ENCODE measurements at regions not wholly inside any gene's neighbourhood (a gene's known extent, or its start where the extent isn't known, plus 50 kb on each side); places are given as distances from the start of the nearest gene placed in this dataset.
A peak's percentile ranks its signal among the peaks of the same experiment; 100 is the strongest.

GRCh38 chr11:16685914-16686313 lies 52.5 kb upstream of the C11orf58 start:
- DNase-seq: no peak

DNA sequence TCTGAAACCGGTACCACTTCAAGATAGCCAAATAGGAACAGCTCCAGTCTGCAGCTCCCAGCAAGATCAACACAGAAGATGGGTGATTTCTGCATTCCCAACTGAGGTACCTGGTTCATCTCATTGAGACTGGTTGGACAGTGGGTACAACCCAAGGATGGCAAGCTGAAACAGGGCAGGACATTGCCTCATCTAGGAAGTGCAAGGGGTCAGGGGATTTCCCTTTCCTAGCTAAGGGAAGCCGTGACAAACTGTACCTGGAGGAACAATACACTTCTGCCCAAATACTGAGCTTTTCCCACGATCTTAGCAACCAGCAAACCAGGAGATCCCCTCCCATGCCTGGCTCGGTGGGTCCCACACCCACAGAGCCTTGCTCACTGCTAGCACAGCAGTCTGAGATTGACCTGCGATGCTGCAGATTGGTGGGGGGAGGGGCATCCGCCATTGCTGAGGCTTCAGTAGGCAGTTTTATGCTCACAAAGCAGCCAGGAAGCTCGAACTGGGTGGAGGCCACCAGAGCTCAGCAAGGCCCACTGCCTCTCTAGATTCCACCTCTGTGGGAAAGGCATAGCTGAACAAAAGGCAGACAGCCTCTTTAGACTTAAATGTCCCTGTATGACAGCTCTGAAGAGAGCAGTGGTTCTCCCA lies 59.9 kb upstream of the C11orf58 start:
- DNase-seq: no peak

DNA sequence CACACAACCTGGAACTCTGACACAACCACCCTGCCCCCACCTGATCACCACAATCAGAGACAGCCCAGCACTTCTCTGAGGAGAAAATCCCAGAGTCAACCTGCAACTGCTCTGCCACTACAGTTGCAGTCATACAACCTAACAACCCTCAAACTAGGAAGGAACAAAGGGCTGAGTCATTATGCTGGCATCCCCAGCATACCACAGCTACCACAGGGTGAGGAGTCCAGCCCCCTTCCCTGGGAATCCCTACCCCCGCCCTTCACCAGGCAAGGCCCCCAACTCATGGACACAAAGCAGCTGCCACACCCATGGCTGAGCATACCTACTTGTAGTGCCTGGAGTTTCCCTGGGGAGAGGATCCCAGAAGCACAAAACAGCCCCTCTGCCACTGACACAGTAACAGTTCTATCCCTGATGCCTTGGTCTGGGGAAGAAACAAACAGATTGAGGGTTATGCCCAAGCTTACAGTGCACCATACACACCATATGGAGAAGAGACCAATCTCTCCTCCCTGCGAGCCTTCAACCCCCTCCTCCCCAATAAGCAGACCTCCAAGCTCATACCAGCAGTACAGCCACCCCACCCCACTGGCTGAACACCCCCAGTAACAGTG lies 68.5 kb upstream of the C11orf58 start:
- DNase-seq: no peak

DNA sequence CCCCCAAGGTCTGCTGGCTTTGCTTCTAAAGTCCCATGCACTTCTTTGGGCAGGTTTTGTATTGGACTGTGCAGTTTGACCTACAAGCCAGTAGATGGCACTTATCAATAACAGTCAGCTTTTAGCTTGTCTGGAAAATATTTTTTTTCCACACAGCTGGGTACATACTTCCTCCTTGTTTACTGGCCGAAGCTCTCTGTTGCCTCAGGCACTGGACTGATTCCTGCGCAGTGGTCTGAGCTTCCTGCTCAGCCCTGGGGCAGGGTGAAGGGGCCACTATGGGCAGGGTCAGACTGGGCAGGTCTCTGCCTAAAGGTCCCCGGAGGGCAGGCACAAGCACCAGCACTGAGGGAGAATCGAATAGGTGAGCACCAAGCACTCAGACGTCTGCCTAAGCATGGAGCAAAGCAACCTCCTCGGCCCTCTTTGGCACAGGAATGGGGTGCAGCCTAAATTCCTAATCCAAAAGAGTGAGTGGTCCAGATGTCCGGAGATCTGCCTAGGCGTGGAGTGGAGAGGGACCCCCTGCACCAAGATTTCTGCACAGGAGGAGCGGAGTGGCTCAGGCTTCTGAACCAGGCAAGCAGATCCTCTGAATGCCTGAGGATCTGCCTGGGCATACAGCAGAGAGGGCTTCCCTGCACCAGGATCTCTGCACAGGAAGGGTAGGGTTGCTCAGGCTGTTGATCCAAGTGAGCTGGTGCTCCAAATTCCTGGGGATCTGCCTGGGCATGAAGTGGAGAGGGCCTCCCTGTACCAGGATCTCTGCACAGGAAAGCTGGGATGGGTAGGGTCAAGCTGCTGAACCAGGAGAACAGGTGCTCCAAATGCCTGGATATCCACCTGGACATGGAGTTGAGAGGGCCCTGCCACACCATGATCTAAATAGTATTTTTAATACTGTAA lies 105.9 kb upstream of the C11orf58 start:
- DNase-seq: no peak

DNA sequence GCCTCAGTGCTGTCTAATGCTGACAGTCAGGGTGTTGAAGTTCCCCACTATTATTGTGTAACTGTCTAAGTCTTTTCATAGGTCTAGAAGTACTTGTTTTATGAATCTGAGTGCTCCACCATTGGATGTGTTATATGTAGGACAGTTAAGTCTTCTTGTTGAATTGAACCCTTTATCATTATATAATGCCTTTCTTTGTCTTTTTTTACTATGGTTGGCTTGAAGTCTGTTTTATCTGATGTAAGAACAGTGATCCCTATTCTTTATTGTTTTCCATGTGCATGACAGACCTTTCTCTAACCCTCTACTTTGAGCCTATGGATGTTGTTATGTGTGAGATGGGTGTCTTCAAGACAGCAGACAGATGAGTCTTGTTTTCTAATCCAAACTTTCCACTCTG lies 107.8 kb upstream of the C11orf58 start:
- no peak for DNase-seq

DNA sequence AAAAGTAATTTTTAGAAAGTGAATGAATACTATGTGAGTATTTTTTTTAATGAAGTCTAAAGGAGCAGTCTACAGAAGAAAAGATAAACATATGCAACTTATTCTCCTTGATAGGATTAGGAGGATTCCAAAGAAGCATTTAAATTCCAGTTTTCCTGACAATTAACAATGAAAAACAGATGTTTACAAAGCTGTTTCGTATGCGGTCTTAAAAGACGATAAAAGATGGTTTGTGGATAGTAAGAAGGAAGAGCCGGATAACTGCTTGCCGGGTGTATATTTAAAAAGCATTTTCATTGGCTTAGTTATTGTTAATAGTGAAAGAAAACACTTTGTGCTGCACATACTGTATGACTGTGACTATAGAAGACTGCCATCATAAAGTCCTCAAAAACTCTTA lies 120.0 kb upstream of the C11orf58 start:
- no peak for DNase-seq

DNA sequence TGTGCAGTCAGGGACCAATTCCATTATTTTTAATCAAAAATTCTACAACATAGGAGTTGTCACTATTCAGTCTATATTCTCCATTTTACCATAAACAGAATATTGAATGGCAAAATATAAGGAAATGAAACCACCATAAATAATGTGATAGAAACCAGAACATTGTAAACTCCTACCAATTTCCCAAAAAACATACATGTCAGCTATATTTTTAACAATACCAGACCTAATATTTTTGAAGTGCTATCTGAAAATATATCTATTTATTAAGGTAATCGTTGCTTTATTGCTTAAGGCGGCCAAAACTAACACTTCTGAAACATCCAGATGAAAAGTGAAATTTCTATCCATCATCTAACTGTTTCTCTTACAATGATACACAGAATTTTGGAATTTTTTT lies 123.0 kb upstream of the C11orf58 start:
- no peak for DNase-seq

DNA sequence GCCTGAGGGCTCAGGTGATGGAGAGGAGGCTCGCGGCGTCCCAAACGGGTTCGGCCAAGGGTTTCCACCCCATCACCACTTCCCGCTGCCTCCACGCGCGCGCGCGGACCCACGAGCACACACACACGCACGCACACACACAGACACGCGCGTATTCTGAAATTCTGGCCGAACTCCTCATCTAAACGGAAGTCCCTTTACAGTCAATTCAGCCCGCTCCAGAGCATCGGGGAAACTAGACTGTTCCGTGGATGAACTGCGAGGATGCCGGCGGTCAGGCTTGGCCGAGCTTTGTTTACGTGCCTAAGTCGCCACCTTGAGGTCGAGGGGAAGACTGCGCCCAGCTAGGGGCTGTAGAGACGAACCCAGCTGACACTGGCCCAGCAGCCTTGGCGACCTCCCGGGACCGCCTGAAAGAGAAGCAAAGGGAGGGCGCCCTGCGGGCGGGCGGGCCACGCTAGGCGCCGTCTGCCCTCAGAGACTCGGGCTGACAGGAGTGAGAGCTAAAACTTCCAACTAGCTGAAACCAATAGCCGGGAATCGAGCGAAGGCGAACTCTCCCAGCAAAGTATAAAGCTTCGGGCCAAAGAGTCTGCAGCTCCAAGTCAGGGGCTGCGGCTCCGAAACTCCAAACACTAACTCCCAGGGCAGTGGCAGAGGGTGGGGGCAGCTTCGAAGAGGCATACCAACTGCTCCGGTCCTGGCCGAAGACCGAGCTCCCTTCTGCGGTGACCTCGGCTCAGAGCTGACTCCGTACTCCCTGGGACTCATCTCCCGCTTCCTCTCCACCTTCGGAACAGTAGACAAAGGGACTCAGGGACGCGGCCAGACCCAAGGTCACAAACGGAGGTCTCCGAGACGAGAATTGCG lies 124.7 kb upstream of the C11orf58 start:
- peak; percentile 80 to 88 for DNase-seq

DNA sequence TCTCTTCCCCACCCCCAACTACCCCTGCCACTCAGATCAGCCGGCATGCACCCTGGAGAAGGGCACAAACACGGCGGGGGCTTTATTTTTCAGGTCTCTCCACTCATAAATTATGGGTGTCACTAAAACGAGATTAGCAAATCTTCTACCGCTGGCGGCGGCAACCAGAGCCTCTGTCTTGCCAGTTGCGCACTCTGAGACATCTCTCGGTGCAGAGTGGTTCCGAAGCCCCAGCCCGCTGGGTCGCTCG lies 125.3 kb upstream of the C11orf58 start:
- no peak for DNase-seq

DNA sequence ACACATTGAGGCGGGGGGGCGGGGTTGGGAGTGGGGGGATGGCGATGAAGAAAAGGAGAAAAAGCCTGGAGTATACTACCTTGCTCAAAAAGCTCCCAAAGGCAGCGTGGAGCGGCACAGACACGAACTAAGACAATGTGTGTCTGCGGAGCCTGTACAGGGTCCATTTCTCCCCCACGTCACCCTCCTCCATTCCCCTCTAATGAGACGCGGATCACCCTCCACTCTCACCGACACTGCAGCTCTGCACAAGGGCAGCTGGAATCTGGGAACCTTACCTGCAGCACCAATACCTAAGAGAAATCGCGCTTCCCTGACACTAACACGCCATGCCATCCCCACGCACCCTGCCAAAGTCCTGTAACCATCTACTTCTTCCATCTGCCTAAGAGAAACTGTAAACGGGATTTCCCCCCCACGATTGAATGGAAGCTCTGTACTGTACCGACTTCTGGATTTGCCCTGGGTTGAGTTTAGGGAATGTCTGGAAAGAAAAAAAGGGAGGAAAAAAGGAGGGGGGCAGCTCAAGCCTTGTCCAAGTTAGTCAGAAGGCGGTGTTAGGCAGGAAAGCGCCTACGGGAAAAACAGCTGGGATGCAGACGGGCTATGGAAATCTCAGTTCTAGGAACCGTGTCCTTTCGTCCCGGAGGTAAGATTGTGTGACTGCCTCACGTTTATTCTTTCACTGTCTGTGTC lies 125.7 kb upstream of the C11orf58 start:
- peak in 1 of 2 experiments; percentile 43 for DNase-seq

DNA sequence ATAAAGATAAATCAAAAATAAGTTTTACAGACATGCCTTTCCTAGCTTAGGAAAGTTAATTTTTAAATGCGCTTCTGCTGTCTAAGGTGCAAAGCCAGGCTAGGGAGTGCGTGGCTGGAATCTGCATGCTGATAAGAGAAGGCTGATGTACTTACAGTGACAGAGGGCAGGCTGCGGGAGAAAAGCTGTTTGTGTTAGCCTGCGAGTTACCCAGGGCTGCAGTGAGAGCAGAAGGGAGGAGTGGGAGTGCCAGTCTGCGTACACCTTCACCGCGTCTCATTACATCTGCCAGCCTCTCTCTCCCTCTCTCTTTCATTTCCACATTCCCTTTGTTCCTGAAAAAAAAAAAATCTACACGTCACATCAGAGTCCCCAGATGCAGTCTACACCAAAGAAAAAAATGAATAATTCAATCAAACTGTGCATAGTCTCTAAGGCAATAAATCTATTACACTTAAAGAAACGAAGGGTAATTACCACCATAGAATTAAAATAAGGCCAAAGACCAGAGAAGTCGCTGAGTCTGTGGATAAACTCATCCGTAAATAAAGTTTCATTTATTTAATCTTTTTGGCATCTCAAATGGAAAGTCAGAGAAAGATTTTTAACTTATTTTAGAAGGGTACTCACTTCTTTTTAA lies 126.4 kb upstream of the C11orf58 start:
- peak; percentile 27 to 55 for DNase-seq

- no peak for DNase-seq
These were observed 127.0 kb upstream of the C11orf58 start for GRCh38 chr11:16611401-16611921.

DNA sequence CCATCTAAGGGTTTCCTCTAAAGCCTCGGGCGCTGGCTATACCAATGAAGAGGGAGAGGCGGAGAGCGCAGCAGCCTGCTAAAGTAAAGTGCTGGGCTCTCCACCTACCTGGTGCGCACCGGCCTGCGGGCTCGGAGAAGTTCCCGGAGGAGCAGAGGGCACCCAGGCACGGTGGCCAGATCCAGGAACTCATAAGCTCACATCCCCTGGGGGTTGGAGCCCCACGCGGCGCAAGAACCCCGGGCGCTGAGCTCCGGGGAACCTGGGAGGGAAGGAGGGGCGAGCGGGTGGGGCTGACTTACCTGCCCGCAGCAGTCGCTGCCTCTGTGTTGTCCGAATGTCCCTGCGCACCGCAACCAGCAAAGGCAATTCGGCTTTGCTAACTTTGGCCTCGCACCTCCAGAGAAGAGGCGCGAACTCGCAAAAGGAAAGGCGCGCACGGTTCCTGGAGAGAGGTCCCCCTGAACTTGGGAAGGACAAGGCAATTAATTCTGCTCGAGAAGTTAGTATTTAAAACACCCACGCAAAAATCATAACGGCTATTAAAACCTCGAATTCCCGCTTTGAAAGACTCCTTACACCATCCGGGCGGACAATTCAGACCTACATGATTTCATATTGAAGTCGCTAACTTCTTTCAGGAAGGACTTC lies 127.6 kb upstream of the C11orf58 start:
- DNase-seq: no peak

- no peak for DNase-seq
These were observed 128.2 kb upstream of the C11orf58 start for GRCh38 chr11:16610213-16610737.

GRCh38 chr11:16609769-16610168 lies 128.7 kb upstream of the C11orf58 start:
- no peak for DNase-seq

- peak; percentile 63 to 68 for DNase-seq
These were observed 130.5 kb upstream of the C11orf58 start for GRCh38 chr11:16607675-16608644.

- peak in 1 of 2 experiments; percentile 48 for DNase-seq
These were observed 131.4 kb upstream of the C11orf58 start for GRCh38 chr11:16606784-16607674.
